Breast epithelium (tissue), 3 donors: ENCODE measurements at regions not wholly inside any gene's neighbourhood (a gene's known extent, or its start where the extent isn't known, plus 50 kb on each side); places are given as distances from the start of the nearest gene placed in this dataset.

Experiments
- POLR2A ChIP-seq: fragments of 450-650 bp; IDR thresholded peaks from one replicate; pipeline ENCODE4 v1.6.1; 2016; ENCODE audit warnings: antibody characterized with exemption, mild to moderate bottlenecking, moderate library complexity
- POLR2AphosphoS5 ChIP-seq, 3 donors: sonication (generic); formaldehyde crosslinking; IDR thresholded peaks; one replicate each; pipeline ENCODE4 v1.6.1; 2017; ENCODE audit warnings: antibody characterized with exemption in 3 of 3
- TF ChIP-seq, protein P1 (sequence below), 3 donors: fragments of 450-650 bp; IDR thresholded peaks; one replicate each; pipeline ENCODE4 v1.5.1; 2016 to 2017; ENCODE audit warnings: antibody characterized with exemption in 3 of 3, mild to moderate bottlenecking in 3 of 3, moderate library complexity in 3 of 3

GRCh38 chr4:11119474-11119873 lies 309.2 kb downstream of the HS3ST1 start:
- TF ChIP-seq POLR2A = no peak
- TF ChIP-seq, protein P1, sequence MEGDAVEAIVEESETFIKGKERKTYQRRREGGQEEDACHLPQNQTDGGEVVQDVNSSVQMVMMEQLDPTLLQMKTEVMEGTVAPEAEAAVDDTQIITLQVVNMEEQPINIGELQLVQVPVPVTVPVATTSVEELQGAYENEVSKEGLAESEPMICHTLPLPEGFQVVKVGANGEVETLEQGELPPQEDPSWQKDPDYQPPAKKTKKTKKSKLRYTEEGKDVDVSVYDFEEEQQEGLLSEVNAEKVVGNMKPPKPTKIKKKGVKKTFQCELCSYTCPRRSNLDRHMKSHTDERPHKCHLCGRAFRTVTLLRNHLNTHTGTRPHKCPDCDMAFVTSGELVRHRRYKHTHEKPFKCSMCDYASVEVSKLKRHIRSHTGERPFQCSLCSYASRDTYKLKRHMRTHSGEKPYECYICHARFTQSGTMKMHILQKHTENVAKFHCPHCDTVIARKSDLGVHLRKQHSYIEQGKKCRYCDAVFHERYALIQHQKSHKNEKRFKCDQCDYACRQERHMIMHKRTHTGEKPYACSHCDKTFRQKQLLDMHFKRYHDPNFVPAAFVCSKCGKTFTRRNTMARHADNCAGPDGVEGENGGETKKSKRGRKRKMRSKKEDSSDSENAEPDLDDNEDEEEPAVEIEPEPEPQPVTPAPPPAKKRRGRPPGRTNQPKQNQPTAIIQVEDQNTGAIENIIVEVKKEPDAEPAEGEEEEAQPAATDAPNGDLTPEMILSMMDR (IDR thresholded peaks at IDR 0.05) = no peak
- TF ChIP-seq POLR2AphosphoS5 (IDR thresholded peaks at IDR 0.05) = no peak
